ENCODE measurements at regions not wholly inside any gene's neighbourhood (a gene's known extent, or its start where the extent isn't known, plus 50 kb on each side); places are given as distances from the start of the nearest gene placed in this dataset.
A peak's percentile ranks its signal among the peaks of the same experiment; 100 is the strongest.

DNA sequence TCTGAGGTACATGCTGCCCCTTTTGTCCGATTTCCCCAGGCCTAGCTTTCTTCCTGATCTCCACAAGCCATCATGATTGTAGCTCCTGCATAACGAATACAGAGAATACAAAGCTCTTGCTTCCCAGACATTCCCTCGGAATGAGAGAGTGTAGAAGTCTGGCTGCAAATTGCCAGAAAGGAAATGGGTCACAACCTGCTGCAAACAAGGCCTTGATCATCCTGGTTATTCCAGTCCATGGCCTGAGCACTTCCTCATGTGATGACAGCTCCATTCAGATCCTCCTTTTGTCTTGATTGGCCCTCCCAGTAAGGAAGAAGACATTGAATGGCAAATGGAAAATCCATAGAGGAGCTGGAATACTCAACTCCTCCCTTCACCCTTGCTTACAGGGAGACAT, 136.0 kb upstream of the ADRA1B start:
- no peaks in the 10 kb centered on the region for H3K9me3 ChIP-seq (ENCODE audit: control insufficient read depth in 2 of 2, low read length in 2 of 2)
- H3K9ac ChIP-seq (ENCODE audit: low read length in 2 of 2), result no peak overlapping the region
- H3K27me3 ChIP-seq (ENCODE audit: control insufficient read depth in 1 of 2, insufficient read depth in 2 of 2, low read length in 2 of 2), result peaks cover 0 to 4% of the 10 kb centered on the region in 2 donors
- H3K4me1 ChIP-seq (ENCODE audit: control insufficient read depth, insufficient read depth, low read length), result no peaks in the 10 kb centered on the region
- no peaks in the 10 kb centered on the region for H3K36me3 ChIP-seq (ENCODE audit: control insufficient read depth in 2 of 2, insufficient read depth in 2 of 2, low read length in 2 of 2)
- no peak overlapping the region for H3K4me3 ChIP-seq (ENCODE audit: low read length in 2 of 2)
- no peak overlapping the region for H3K27ac ChIP-seq (ENCODE audit: low read length)

- Histone ChIP-seq H3K9me3 (ENCODE audit: control insufficient read depth in 2 of 2, low read length in 2 of 2) (no peaks in the 10 kb centered on the region), H3K27me3 (ENCODE audit: control insufficient read depth in 1 of 2, insufficient read depth in 2 of 2, low read length in 2 of 2) (peaks cover 0 to 4% of the 10 kb centered on the region in 2 donors), H3K9ac (ENCODE audit: low read length in 2 of 2) (no peak overlapping the region), H3K4me1 (ENCODE audit: control insufficient read depth, insufficient read depth, low read length) (no peaks in the 10 kb centered on the region), H3K27ac (ENCODE audit: low read length) (no peak overlapping the region), H3K4me3 (ENCODE audit: low read length in 2 of 2) (no peak overlapping the region), H3K36me3 (ENCODE audit: control insufficient read depth in 2 of 2, insufficient read depth in 2 of 2, low read length in 2 of 2) (no peaks in the 10 kb centered on the region)
Observed at GRCh38 chr5:159781626-159782157, 134.6 kb upstream of the ADRA1B start.

GRCh38 chr5:159782197-159782994, 133.9 kb upstream of the ADRA1B start:
- Histone ChIP-seq H3K27ac (ENCODE audit: low read length) (no peak overlapping the region), H3K4me1 (ENCODE audit: control insufficient read depth, insufficient read depth, low read length) (no peaks in the 10 kb centered on the region), H3K9ac (ENCODE audit: low read length in 2 of 2) (no peak overlapping the region), H3K36me3 (ENCODE audit: control insufficient read depth in 2 of 2, insufficient read depth in 2 of 2, low read length in 2 of 2) (no peaks in the 10 kb centered on the region), H3K27me3 (ENCODE audit: control insufficient read depth in 1 of 2, insufficient read depth in 2 of 2, low read length in 2 of 2) (peaks cover 0 to 4% of the 10 kb centered on the region in 2 donors), H3K9me3 (ENCODE audit: control insufficient read depth in 2 of 2, low read length in 2 of 2) (no peaks in the 10 kb centered on the region), H3K4me3 (ENCODE audit: low read length in 2 of 2) (no peak overlapping the region)

DNA sequence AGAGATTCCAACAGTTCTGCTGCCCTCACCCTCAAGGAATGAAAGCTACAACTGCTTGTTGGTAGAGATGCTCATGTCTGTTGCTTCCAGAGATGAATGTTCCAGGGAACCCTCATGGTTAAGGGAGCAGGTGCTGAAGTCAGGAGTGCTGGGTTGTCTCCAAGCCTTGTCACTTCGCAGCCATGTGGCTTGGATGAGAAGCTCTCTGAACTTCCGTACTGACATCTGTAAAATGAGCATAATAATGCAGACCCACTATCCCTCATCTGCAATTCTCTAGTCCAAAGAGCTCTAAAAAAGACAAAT, 133.3 kb upstream of the ADRA1B start:
- peaks cover 0 to 4% of the 10 kb centered on the region in 2 donors for H3K27me3 ChIP-seq (ENCODE audit: control insufficient read depth in 1 of 2, insufficient read depth in 2 of 2, low read length in 2 of 2)
- no peak overlapping the region for H3K27ac ChIP-seq (ENCODE audit: low read length)
- H3K36me3 ChIP-seq (ENCODE audit: control insufficient read depth in 2 of 2, insufficient read depth in 2 of 2, low read length in 2 of 2), result no peaks in the 10 kb centered on the region
- H3K4me1 ChIP-seq (ENCODE audit: control insufficient read depth, insufficient read depth, low read length), result no peaks in the 10 kb centered on the region
- no peak overlapping the region for H3K9ac ChIP-seq (ENCODE audit: low read length in 2 of 2)
- no peaks in the 10 kb centered on the region for H3K9me3 ChIP-seq (ENCODE audit: control insufficient read depth in 2 of 2, low read length in 2 of 2)
- H3K4me3 ChIP-seq (ENCODE audit: low read length in 2 of 2), result no peak overlapping the region

GRCh38 chr5:159783726-159784247, 132.5 kb upstream of the ADRA1B start:
- Histone ChIP-seq H3K27me3 (ENCODE audit: control insufficient read depth in 1 of 2, insufficient read depth in 2 of 2, low read length in 2 of 2) (peaks cover 0 to 4% of the 10 kb centered on the region in 2 donors), H3K36me3 (ENCODE audit: control insufficient read depth in 2 of 2, insufficient read depth in 2 of 2, low read length in 2 of 2) (no peaks in the 10 kb centered on the region), H3K4me3 (ENCODE audit: low read length in 2 of 2) (no peak overlapping the region), H3K27ac (ENCODE audit: low read length) (no peak overlapping the region), H3K4me1 (ENCODE audit: control insufficient read depth, insufficient read depth, low read length) (no peaks in the 10 kb centered on the region), H3K9ac (ENCODE audit: low read length in 2 of 2) (no peak overlapping the region), H3K9me3 (ENCODE audit: control insufficient read depth in 2 of 2, low read length in 2 of 2) (no peaks in the 10 kb centered on the region)

DNA sequence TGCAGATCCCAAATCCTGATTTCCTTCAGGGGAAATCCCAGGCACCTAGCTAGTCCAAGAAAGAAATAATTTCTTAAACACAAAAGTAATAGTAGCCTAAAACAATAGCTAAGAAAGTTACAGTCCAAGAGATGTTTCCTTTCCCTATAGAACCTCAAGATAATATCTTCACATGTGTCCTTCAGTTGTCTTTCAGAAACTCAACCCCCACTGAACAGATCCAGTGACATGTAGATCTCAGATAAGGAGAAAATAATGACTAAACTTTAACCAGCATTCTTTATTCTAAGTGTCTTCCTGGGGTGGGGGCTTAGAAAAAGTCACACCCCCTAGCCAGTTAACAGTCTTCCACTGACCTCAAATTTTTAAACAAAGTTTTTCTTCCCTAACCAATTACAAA, 131.3 kb upstream of the ADRA1B start:
- no peaks in the 10 kb centered on the region for H3K36me3 ChIP-seq (ENCODE audit: control insufficient read depth in 2 of 2, insufficient read depth in 2 of 2, low read length in 2 of 2)
- peaks cover 0 to 2% of the 10 kb centered on the region in 2 donors for H3K27me3 ChIP-seq (ENCODE audit: control insufficient read depth in 1 of 2, insufficient read depth in 2 of 2, low read length in 2 of 2)
- H3K27ac ChIP-seq (ENCODE audit: low read length), result no peak overlapping the region
- H3K9ac ChIP-seq (ENCODE audit: low read length in 2 of 2), result no peak overlapping the region
- peaks cover 3% of the 10 kb centered on the region for H3K4me1 ChIP-seq (ENCODE audit: control insufficient read depth, insufficient read depth, low read length)
- H3K9me3 ChIP-seq (ENCODE audit: control insufficient read depth in 2 of 2, low read length in 2 of 2), result no peaks in the 10 kb centered on the region
- no peak overlapping the region for H3K4me3 ChIP-seq (ENCODE audit: low read length in 2 of 2)

DNA sequence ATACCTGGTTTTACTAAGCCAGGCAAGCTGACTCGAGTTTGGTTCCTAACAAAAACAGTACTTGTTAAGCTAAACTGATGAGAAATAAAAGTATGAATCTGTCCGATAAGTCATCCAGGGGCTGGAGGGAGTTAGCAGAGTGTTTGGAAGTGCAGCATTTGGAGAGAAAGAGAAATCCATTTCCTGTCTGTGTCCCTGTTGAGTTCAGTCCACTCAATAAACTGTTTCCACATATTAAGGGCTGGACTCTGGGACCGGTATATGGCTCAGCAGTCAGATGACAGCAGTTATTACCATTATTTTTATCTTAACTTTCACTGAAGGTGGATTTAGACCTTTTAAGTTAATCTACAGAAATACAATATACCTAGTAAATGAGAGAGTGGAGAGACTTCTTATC, 130.6 kb upstream of the ADRA1B start:
- no peak overlapping the region for H3K4me3 ChIP-seq (ENCODE audit: low read length in 2 of 2)
- H3K27ac ChIP-seq (ENCODE audit: low read length), result no peak overlapping the region
- no peak overlapping the region for H3K9ac ChIP-seq (ENCODE audit: low read length in 2 of 2)
- peaks cover 3% of the 10 kb centered on the region for H3K4me1 ChIP-seq (ENCODE audit: control insufficient read depth, insufficient read depth, low read length)
- no peaks in the 10 kb centered on the region for H3K9me3 ChIP-seq (ENCODE audit: control insufficient read depth in 2 of 2, low read length in 2 of 2)
- H3K27me3 ChIP-seq (ENCODE audit: control insufficient read depth in 1 of 2, insufficient read depth in 2 of 2, low read length in 2 of 2), result peaks cover 0 to 2% of the 10 kb centered on the region in 2 donors
- H3K36me3 ChIP-seq (ENCODE audit: control insufficient read depth in 2 of 2, insufficient read depth in 2 of 2, low read length in 2 of 2), result no peaks in the 10 kb centered on the region

GRCh38 chr5:159786201-159786600, 130.1 kb upstream of the ADRA1B start:
- Histone ChIP-seq H3K27me3 (ENCODE audit: control insufficient read depth in 1 of 2, insufficient read depth in 2 of 2, low read length in 2 of 2) (peaks cover 0 to 2% of the 10 kb centered on the region in 2 donors), H3K4me1 (ENCODE audit: control insufficient read depth, insufficient read depth, low read length) (peaks cover 3% of the 10 kb centered on the region), H3K36me3 (ENCODE audit: control insufficient read depth in 2 of 2, insufficient read depth in 2 of 2, low read length in 2 of 2) (no peaks in the 10 kb centered on the region), H3K27ac (ENCODE audit: low read length) (no peak overlapping the region), H3K9me3 (ENCODE audit: control insufficient read depth in 2 of 2, low read length in 2 of 2) (no peaks in the 10 kb centered on the region), H3K9ac (ENCODE audit: low read length in 2 of 2) (no peak overlapping the region), H3K4me3 (ENCODE audit: low read length in 2 of 2) (no peak overlapping the region)

DNA sequence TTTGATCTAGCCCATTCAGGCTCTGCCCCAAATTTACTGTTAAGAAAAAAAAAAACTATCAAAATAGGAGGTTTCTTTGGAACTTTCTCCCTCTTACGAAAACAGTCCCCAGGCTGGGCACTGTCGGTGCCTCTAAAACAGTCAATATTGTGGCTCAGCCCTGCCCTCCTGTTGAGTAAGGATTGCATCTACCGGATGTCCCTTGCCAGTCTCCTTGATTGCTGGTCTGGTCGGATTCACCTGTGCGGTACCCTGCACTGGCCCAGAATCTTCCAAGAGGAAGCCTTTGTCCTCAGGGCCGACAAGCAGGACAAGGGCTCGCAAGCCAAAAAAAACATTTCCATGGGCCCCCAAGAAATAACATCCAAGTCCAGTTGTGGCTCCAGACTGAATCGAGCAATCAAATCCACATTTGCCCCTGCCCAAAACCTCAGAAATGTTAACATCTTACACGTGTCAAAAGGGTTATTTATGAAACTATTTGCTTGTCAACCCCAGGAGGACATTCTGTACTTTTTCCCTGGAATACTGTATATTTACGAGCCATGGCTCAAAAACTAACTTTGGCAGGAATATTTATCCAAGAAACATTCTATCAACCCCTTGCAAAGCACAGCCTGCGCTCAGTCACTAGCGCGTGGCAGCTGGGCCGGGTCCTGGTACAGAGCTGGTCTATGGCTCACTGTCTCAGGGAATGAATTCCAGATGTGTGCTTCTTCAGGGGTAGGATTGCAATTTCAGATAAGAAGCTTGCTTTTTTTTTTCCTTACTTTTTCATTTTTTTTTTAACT, 129.2 kb upstream of the ADRA1B start:
- H3K9ac ChIP-seq (ENCODE audit: low read length in 2 of 2), result no peak overlapping the region
- peak overlapping the region; percentile 24 for H3K27ac ChIP-seq (ENCODE audit: low read length)
- no peaks in the 10 kb centered on the region for H3K9me3 ChIP-seq (ENCODE audit: control insufficient read depth in 2 of 2, low read length in 2 of 2)
- no peak overlapping the region for H3K4me3 ChIP-seq (ENCODE audit: low read length in 2 of 2)
- H3K4me1 ChIP-seq (ENCODE audit: control insufficient read depth, insufficient read depth, low read length), result peaks cover 3% of the 10 kb centered on the region
- peaks cover 0 to under 1% of the 10 kb centered on the region in 2 donors for H3K27me3 ChIP-seq (ENCODE audit: control insufficient read depth in 1 of 2, insufficient read depth in 2 of 2, low read length in 2 of 2)
- H3K36me3 ChIP-seq (ENCODE audit: control insufficient read depth in 2 of 2, insufficient read depth in 2 of 2, low read length in 2 of 2), result no peaks in the 10 kb centered on the region

DNA sequence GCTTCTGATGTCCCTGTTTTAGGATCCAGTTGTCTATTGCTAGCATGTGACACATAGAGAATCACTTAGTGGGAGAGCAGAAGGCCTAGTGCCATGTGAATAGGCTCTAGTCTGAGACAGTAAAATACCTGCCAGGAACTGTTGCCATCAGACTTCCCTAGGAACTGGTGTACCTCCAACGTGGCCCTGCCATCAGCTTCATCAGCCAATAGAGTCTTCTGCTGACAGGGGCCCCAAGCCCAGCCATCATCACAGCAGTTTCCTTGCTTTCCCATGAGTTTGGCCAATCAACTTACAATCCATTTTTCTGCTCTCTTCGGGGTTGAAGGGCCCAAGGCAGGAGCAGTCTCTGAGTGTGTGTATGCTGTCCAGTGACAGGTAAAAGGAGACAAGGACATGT, 128.4 kb upstream of the ADRA1B start:
- Histone ChIP-seq H3K36me3 (ENCODE audit: control insufficient read depth in 2 of 2, insufficient read depth in 2 of 2, low read length in 2 of 2) (no peaks in the 10 kb centered on the region), H3K27me3 (ENCODE audit: control insufficient read depth in 1 of 2, insufficient read depth in 2 of 2, low read length in 2 of 2) (no peaks in the 10 kb centered on the region), H3K9me3 (ENCODE audit: control insufficient read depth in 2 of 2, low read length in 2 of 2) (no peaks in the 10 kb centered on the region), H3K27ac (ENCODE audit: low read length) (no peak overlapping the region), H3K4me3 (ENCODE audit: low read length in 2 of 2) (no peak overlapping the region), H3K4me1 (ENCODE audit: control insufficient read depth, insufficient read depth, low read length) (peaks cover 3% of the 10 kb centered on the region), H3K9ac (ENCODE audit: low read length in 2 of 2) (no peak overlapping the region)

Measured in stomach smooth muscle (tissue), 2 donors.